ENCODE measurements at regions not wholly inside any gene's neighbourhood (a gene's known extent, or its start where the extent isn't known, plus 50 kb on each side); places are given as distances from the start of the nearest gene placed in this dataset.

DNA sequence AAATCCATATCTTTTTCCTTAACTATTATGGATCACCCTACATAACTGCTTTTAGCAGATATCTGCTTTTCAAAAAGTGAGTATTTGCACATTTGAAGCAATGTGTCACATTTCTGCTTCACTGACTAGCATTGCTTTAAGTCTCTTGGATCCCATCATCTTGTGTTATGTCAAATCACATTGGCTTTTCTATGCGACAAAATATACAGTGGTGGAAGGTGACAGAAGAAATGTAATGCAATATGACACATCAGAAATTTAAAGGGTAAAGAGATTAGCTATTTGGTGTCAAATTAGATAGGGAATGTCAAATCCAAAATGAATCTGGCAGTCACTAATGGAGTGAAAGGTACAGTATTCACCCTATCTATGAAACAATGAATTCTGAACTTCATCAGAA lies 1282.1 kb upstream of the PCDH20 start:
- TF ChIP-seq, protein P1, sequence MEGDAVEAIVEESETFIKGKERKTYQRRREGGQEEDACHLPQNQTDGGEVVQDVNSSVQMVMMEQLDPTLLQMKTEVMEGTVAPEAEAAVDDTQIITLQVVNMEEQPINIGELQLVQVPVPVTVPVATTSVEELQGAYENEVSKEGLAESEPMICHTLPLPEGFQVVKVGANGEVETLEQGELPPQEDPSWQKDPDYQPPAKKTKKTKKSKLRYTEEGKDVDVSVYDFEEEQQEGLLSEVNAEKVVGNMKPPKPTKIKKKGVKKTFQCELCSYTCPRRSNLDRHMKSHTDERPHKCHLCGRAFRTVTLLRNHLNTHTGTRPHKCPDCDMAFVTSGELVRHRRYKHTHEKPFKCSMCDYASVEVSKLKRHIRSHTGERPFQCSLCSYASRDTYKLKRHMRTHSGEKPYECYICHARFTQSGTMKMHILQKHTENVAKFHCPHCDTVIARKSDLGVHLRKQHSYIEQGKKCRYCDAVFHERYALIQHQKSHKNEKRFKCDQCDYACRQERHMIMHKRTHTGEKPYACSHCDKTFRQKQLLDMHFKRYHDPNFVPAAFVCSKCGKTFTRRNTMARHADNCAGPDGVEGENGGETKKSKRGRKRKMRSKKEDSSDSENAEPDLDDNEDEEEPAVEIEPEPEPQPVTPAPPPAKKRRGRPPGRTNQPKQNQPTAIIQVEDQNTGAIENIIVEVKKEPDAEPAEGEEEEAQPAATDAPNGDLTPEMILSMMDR (conservative IDR thresholded peaks at IDR 0.05; ENCODE audit: low read depth in 2 of 2), result no peak
- no peak for TF ChIP-seq EZH2 (IDR thresholded peaks at IDR 0.05; ENCODE audit: low read depth, unreplicated experiment)
- TF ChIP-seq, protein P2, sequence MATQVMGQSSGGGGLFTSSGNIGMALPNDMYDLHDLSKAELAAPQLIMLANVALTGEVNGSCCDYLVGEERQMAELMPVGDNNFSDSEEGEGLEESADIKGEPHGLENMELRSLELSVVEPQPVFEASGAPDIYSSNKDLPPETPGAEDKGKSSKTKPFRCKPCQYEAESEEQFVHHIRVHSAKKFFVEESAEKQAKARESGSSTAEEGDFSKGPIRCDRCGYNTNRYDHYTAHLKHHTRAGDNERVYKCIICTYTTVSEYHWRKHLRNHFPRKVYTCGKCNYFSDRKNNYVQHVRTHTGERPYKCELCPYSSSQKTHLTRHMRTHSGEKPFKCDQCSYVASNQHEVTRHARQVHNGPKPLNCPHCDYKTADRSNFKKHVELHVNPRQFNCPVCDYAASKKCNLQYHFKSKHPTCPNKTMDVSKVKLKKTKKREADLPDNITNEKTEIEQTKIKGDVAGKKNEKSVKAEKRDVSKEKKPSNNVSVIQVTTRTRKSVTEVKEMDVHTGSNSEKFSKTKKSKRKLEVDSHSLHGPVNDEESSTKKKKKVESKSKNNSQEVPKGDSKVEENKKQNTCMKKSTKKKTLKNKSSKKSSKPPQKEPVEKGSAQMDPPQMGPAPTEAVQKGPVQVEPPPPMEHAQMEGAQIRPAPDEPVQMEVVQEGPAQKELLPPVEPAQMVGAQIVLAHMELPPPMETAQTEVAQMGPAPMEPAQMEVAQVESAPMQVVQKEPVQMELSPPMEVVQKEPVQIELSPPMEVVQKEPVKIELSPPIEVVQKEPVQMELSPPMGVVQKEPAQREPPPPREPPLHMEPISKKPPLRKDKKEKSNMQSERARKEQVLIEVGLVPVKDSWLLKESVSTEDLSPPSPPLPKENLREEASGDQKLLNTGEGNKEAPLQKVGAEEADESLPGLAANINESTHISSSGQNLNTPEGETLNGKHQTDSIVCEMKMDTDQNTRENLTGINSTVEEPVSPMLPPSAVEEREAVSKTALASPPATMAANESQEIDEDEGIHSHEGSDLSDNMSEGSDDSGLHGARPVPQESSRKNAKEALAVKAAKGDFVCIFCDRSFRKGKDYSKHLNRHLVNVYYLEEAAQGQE (IDR thresholded peaks at IDR 0.05; ENCODE audit: unreplicated experiment), result no peak
- no peak for TF ChIP-seq POLR2AphosphoS5 (IDR thresholded peaks at IDR 0.05; ENCODE audit: low read depth)
- TF ChIP-seq EZH2phosphoT487 (IDR thresholded peaks at IDR 0.05; ENCODE audit: unreplicated experiment), result no peak
- TF ChIP-seq CREB1 (CRISPR knock-in tag; IDR thresholded peaks at IDR 0.05; ENCODE audit: low read depth), result no peak
- TF ChIP-seq, protein P3, sequence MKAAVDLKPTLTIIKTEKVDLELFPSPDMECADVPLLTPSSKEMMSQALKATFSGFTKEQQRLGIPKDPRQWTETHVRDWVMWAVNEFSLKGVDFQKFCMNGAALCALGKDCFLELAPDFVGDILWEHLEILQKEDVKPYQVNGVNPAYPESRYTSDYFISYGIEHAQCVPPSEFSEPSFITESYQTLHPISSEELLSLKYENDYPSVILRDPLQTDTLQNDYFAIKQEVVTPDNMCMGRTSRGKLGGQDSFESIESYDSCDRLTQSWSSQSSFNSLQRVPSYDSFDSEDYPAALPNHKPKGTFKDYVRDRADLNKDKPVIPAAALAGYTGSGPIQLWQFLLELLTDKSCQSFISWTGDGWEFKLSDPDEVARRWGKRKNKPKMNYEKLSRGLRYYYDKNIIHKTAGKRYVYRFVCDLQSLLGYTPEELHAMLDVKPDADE (IDR thresholded peaks at IDR 0.05), result no peak
- no peak for TF ChIP-seq JUNB (IDR thresholded peaks at IDR 0.05; ENCODE audit: unreplicated experiment)
- TF ChIP-seq ZNF331 (CRISPR knock-in tag; IDR thresholded peaks at IDR 0.05; ENCODE audit: low read depth), result no peak
- TF ChIP-seq, protein P4, sequence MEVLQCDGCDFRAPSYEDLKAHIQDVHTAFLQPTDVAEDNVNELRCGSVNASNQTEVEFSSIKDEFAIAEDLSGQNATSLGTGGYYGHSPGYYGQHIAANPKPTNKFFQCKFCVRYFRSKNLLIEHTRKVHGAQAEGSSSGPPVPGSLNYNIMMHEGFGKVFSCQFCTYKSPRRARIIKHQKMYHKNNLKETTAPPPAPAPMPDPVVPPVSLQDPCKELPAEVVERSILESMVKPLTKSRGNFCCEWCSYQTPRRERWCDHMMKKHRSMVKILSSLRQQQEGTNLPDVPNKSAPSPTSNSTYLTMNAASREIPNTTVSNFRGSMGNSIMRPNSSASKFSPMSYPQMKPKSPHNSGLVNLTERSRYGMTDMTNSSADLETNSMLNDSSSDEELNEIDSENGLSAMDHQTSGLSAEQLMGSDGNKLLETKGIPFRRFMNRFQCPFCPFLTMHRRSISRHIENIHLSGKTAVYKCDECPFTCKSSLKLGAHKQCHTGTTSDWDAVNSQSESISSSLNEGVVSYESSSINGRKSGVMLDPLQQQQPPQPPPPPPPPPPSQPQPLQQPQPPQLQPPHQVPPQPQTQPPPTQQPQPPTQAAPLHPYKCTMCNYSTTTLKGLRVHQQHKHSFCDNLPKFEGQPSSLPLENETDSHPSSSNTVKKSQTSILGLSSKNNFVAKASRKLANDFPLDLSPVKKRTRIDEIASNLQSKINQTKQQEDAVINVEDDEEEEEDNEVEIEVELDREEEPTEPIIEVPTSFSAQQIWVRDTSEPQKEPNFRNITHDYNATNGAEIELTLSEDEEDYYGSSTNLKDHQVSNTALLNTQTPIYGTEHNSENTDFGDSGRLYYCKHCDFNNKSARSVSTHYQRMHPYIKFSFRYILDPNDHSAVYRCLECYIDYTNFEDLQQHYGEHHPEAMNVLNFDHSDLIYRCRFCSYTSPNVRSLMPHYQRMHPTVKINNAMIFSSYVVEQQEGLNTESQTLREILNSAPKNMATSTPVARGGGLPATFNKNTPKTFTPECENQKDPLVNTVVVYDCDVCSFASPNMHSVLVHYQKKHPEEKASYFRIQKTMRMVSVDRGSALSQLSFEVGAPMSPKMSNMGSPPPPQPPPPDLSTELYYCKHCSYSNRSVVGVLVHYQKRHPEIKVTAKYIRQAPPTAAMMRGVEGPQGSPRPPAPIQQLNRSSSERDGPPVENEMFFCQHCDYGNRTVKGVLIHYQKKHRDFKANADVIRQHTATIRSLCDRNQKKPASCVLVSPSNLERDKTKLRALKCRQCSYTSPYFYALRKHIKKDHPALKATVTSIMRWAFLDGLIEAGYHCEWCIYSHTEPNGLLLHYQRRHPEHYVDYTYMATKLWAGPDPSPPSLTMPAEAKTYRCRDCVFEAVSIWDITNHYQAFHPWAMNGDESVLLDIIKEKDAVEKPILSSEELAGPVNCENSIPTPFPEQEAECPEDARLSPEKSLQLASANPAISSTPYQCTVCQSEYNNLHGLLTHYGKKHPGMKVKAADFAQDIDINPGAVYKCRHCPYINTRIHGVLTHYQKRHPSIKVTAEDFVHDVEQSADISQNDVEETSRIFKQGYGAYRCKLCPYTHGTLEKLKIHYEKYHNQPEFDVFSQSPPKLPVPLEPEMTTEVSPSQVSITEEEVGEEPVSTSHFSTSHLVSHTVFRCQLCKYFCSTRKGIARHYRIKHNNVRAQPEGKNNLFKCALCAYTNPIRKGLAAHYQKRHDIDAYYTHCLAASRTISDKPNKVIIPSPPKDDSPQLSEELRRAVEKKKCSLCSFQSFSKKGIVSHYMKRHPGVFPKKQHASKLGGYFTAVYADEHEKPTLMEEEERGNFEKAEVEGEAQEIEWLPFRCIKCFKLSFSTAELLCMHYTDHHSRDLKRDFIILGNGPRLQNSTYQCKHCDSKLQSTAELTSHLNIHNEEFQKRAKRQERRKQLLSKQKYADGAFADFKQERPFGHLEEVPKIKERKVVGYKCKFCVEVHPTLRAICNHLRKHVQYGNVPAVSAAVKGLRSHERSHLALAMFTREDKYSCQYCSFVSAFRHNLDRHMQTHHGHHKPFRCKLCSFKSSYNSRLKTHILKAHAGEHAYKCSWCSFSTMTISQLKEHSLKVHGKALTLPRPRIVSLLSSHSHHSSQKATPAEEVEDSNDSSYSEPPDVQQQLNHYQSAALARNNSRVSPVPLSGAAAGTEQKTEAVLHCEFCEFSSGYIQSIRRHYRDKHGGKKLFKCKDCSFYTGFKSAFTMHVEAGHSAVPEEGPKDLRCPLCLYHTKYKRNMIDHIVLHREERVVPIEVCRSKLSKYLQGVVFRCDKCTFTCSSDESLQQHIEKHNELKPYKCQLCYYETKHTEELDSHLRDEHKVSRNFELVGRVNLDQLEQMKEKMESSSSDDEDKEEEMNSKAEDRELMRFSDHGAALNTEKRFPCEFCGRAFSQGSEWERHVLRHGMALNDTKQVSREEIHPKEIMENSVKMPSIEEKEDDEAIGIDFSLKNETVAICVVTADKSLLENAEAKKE (CRISPR knock-in tag; IDR thresholded peaks at IDR 0.05), result no peak
- no peak for TF ChIP-seq STAT1 (IDR thresholded peaks at IDR 0.05; ENCODE audit: unreplicated experiment)

Measured in GM23338 (cell line).